Fibroblast of mammary gland (primary cell): ENCODE measurements at regions not wholly inside any gene's neighbourhood (a gene's known extent, or its start where the extent isn't known, plus 50 kb on each side); places are given as distances from the start of the nearest gene placed in this dataset.
"Not testable (repeated sequence)": the region's sequence is repeated elsewhere in the genome, so short reads cannot be mapped to it uniquely, and the experiment has no call there.

Experiments
- DNase-seq: peaks from one replicate; pipeline ENCODE4 v3.0.0-alpha.2; 2010; ENCODE audit warnings: low read depth
- H3K4me3 ChIP-seq: 2 replicates; pipeline ENCODE4 v1.5.1; 2011; ENCODE audit warnings: low read depth, mild to moderate bottlenecking, low read length, moderate library complexity; ENCODE audit not compliant: control insufficient read depth
- TF ChIP-seq, protein P1 (sequence below): conservative IDR thresholded peaks from 2 replicates; pipeline ENCODE4 v1.5.1; 2011; ENCODE audit warnings: low read depth, low read length, inconsistent platforms; ENCODE audit not compliant: control insufficient read depth, insufficient read depth

DNA sequence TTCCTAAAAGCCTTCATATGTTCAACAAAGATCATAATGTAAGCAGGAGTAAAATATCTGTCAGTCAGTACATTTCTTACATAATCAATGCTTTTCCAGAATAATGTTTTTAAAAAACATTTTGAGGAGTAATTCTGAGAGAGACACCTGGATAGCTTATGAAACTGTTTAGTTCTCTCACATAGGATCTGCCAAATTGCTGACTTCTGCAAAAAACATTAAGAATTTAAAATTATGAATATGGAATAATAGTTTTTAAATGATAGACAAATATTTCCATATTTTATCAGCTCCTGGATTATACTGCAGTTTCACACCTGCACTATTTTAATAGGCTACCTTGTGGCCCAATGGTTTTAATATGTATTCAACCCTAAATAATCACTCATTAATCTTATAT, 142.7 kb upstream of the RUNX1 start:
- TF ChIP-seq, protein P1, sequence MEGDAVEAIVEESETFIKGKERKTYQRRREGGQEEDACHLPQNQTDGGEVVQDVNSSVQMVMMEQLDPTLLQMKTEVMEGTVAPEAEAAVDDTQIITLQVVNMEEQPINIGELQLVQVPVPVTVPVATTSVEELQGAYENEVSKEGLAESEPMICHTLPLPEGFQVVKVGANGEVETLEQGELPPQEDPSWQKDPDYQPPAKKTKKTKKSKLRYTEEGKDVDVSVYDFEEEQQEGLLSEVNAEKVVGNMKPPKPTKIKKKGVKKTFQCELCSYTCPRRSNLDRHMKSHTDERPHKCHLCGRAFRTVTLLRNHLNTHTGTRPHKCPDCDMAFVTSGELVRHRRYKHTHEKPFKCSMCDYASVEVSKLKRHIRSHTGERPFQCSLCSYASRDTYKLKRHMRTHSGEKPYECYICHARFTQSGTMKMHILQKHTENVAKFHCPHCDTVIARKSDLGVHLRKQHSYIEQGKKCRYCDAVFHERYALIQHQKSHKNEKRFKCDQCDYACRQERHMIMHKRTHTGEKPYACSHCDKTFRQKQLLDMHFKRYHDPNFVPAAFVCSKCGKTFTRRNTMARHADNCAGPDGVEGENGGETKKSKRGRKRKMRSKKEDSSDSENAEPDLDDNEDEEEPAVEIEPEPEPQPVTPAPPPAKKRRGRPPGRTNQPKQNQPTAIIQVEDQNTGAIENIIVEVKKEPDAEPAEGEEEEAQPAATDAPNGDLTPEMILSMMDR, result no peak
- DNase-seq, result no peak
- no peak overlapping the region for H3K4me3 ChIP-seq

DNA sequence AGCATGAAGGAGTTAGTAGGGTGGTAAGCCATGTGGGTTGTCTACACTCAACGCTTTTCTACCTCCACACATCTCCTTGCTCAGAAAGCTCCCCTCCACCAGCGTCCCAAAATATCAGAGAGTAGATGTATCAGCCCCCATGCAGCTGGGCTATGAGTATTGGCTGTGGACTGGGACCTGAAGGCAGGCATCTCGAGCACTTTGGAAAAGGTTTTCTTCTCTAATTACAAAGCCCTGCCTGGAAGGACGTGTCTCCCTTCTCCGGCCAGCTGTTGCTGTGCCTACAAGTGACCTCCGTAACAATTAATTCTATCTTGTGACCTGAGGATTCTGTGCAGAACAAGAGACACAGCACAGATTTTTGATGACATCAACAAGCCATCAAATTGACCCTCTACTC, 142.0 kb upstream of the RUNX1 start:
- DNase-seq, result no peak
- H3K4me3 ChIP-seq, result no peak overlapping the region
- TF ChIP-seq, protein P1, result no peak

DNA sequence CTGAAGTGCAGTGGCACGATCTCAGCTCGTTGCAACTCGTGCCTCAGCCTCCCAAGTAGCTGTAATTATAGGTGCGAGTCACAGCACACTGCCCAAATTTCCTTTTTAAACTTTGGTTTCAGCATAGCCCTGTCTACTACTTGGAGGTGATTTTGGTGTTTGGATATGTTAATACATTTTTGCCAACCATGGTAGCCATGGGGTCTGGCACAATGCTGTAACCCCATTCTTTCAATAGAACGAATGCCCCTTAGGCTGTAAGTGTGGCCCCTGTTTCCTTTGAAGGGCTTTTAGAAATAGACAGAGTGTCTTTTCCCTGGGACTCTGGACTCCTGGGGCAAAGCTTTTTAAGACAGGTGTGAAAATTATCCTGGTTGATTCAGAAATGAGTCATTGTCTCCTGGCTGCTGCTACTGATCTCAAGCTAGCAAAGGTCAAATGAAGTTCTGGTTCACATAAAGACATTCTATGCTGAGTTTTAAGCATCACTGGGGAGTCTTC, 141.1 kb upstream of the RUNX1 start:
- DNase-seq, result peak; percentile 82
- TF ChIP-seq, protein P1, result no peak
- no peak overlapping the region for H3K4me3 ChIP-seq

DNA sequence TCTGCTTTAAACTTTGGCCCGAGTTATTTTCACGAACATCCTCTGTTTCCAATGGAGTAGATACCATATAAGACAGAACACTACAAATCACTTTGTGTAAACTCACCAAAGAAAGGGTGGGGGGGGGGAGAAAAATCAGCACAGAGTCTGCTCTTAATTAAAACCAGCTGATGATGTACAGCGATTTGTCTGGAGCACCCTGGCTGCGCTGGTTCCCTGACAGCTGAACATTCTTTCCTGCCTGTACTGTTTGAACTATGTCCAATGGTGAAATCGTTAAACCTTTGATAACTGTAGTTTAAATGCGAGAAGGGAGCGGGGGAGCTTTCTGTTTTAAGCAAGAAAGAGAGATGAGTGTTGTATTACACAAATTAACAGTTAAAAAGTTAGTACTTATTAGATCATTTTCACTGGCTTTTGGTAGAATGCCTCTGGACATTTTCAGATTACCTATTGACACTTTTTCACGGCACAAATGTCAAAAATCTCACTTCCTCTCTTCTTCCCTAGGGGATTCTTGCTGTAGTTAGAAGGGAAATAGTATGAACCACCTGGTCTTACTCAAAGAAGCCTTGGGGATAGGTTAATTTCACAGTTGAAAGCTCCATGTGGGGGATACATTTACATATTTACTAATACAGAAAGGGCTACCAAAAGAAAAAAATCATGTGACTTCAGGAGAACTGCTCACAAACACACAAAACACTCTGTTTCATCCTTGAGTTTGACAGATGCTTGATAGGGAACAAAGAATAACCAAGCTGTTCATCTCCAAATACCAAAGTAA, 140.2 kb upstream of the RUNX1 start:
- peak; percentile 96 for DNase-seq
- TF ChIP-seq, protein P1, result no peak
- peak overlapping the region; percentile 12 for H3K4me3 ChIP-seq

DNA sequence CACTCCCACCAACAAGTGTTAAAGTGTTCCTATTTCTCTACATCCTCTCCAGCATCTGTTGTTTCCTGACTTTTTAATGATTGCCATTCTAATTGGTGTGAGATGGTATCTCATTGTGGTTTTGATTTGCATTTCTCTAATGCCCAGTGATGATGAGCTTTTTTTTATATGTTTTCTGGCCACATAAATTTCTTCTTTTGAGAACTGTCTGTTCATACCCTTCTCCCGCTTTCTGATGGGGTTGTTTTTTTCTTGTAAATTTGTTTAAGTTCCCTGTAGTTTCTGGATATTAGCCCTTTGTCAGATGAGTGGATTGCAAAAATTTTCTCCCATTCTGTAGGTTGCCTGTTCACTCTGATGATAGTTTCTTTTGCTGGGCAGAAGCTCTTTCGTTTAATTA, 134.3 kb upstream of the RUNX1 start:
- not testable (repeated sequence) for DNase-seq, H3K4me3 ChIP-seq

DNA sequence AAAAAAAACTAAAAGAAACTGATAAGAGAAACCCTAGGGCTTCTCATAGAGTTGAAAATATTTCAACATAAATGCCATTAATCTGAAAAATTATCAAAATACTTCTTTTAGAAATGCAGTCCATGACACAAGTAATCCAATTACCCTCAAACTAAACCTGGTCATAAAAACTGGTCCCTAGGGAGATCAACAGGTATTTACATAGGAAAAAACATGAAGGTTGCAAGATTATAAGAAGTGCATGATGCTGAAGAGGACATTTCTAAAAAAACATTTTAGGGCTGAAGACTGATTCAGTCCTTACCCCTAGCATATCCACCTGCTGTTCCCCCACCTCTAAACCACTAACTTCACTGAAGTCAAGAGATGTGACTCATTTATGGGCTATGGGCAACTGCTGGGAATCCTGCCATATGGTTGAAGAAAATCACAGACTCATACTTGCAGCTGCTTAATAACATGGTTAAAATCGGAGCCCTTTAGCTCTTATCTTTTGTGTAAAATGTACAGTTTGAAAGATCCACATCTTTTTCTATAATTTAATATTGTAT, 131.0 kb upstream of the RUNX1 start:
- DNase-seq, result peak; percentile 85
- no peak overlapping the region for H3K4me3 ChIP-seq
- TF ChIP-seq, protein P1, result no peak

DNA sequence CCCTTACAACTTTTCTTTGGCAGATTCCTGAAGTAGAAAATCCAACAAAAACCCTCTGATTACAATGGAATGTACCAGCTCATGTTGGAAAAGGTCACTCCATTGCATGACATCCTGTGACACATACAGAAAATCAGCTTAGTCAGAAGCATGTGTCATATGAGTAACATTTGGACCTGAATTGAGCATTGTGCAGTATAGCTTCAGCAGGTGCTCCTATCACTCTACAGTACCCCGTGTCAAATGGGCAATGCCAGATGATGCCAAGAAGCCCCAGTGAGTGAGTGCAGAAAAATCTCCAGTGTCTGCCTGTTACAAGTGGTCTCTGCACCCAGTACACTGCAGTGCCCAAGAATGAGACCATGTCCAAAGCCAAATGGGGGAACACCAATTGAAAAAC, 129.7 kb upstream of the RUNX1 start:
- DNase-seq, result peak; percentile 67
- TF ChIP-seq, protein P1, result no peak
- H3K4me3 ChIP-seq, result no peak overlapping the region
